ENCODE measurements at regions not wholly inside any gene's neighbourhood (a gene's known extent, or its start where the extent isn't known, plus 50 kb on each side); places are given as distances from the start of the nearest gene placed in this dataset.
A peak's percentile ranks its signal among the peaks of the same experiment; 100 is the strongest.
"Not testable (repeated sequence)": the region's sequence is repeated elsewhere in the genome, so short reads cannot be mapped to it uniquely, and the experiment has no call there.

GRCh38 chr17:30697619-30698460, 126.7 kb downstream of the CRLF3 start:
- TF ChIP-seq, protein P1, sequence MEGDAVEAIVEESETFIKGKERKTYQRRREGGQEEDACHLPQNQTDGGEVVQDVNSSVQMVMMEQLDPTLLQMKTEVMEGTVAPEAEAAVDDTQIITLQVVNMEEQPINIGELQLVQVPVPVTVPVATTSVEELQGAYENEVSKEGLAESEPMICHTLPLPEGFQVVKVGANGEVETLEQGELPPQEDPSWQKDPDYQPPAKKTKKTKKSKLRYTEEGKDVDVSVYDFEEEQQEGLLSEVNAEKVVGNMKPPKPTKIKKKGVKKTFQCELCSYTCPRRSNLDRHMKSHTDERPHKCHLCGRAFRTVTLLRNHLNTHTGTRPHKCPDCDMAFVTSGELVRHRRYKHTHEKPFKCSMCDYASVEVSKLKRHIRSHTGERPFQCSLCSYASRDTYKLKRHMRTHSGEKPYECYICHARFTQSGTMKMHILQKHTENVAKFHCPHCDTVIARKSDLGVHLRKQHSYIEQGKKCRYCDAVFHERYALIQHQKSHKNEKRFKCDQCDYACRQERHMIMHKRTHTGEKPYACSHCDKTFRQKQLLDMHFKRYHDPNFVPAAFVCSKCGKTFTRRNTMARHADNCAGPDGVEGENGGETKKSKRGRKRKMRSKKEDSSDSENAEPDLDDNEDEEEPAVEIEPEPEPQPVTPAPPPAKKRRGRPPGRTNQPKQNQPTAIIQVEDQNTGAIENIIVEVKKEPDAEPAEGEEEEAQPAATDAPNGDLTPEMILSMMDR (IDR thresholded peaks at IDR 0.05) = peak in 5 of 7 experiments; percentile 64 to 99 (median 92)
- peak; percentile 83 to 90 for DNase-seq
- peaks cover 5 to 24% (median 14%) of the 10 kb centered on the region in 4 donors for H3K4me1 ChIP-seq
- H3K9me3 ChIP-seq; H3K27ac ChIP-seq; intact Hi-C loops (cut with DNase I; ENCODE audit: low total_unique reads); H3K36me3 ChIP-seq: not testable (repeated sequence)
- WGBS, 5 donors = 3 to 9% (median 6%) methylated on average over 25 to 32 of the region's 32 CpGs
- H3K4me3 ChIP-seq = peak overlapping the region; percentile 35 to 45 (median 39)
- peaks cover 0 to 43% (median 3%) of the 10 kb centered on the region in 3 donors for H3K27me3 ChIP-seq

GRCh38 chr17:30696234-30696633, 128.3 kb downstream of the CRLF3 start:
- H3K4me1 ChIP-seq = peaks cover 5 to 24% (median 14%) of the 10 kb centered on the region in 4 donors
- no peaks in the 10 kb centered on the region for H3K36me3 ChIP-seq
- no peaks in the 10 kb centered on the region for H3K9me3 ChIP-seq
- no peak overlapping the region for H3K4me3 ChIP-seq
- H3K27ac ChIP-seq = no peak overlapping the region
- intact Hi-C loops (cut with DNase I; ENCODE audit: low total_unique reads) = no loop called here
- TF ChIP-seq, protein P1 (IDR thresholded peaks at IDR 0.05) = no peak
- TF ChIP-seq POLR2AphosphoS5 (IDR thresholded peaks at IDR 0.05) (no peak), POLR2A (IDR thresholded peaks at IDR 0.05) (no peak), EP300 (IDR thresholded peaks at IDR 0.05) (no peak)
- no peak for DNase-seq
- peaks cover 0 to 33% (median 2%) of the 10 kb centered on the region in 3 donors for H3K27me3 ChIP-seq
- 92 to 98% (median 96%) methylated on average over 5 of the region's 5 CpGs for WGBS, 5 donors

GRCh38 chr17:30695265-30695811, 129.2 kb downstream of the CRLF3 start:
- DNase-seq; H3K9me3 ChIP-seq; H3K4me3 ChIP-seq; intact Hi-C loops (cut with DNase I; ENCODE audit: low total_unique reads); H3K36me3 ChIP-seq: not testable (repeated sequence)
- H3K4me1 ChIP-seq = peaks cover 5 to 24% (median 14%) of the 10 kb centered on the region in 4 donors
- H3K27me3 ChIP-seq = peaks cover 0 to 29% (median 0%) of the 10 kb centered on the region in 3 donors
- H3K27ac ChIP-seq = peak overlapping the region in 2 of 5 donors; percentile 17 to 32
- WGBS, 5 donors = 29 to 74% (median 45%) methylated on average over 1 of the region's 1 CpG

- H3K27ac ChIP-seq; H3K9me3 ChIP-seq; intact Hi-C loops (cut with DNase I; ENCODE audit: low total_unique reads); H3K4me3 ChIP-seq; H3K36me3 ChIP-seq: not testable (repeated sequence)
- 3 to 15% (median 7%) methylated on average over 13 to 18 of the region's 20 CpGs for WGBS, 5 donors
- peaks cover 5 to 23% (median 14%) of the 10 kb centered on the region in 4 donors for H3K4me1 ChIP-seq
- peaks cover 0 to 21% (median 0%) of the 10 kb centered on the region in 3 donors for H3K27me3 ChIP-seq
- DNase-seq = peak in 1 of 2 donors; percentile 46
Observed at GRCh38 chr17:30693772-30694171, 130.7 kb downstream of the CRLF3 start.

DNA sequence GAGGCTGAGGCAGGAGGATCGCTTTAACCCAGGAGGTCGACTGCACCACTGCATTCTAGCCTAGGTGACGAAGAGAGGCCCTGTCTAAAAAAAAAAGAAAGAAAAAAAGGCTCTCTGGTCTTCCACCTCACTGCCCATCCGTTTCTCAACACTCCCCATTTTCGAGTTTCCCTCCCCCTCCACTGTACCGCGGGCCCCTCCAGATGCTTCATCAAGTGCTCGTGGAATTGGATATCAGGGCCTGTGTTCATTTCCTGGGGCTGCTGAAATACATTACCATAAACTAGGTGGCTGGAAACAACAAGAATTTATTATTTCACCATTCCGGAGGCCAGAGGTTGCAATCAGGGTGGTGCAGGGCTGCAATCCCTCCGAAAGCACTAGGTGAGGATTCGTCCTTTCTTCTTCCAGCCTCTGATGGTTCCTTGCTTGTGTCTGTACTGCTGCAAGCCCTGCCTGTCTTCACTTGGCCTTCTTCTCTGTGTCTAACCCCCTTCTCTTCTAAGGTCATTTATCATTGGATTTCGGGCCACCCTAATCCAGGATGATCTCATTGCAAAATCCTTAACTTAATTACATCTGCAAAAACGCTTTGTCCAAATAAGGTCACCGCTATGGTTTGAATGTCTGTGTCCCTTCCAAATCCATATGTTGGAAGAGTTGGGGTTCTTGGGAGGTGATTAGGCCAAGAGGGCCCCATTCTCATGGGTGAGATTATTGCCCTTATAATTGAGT, 135.1 kb downstream of the CRLF3 start:
- DNase-seq; H3K9me3 ChIP-seq; H3K36me3 ChIP-seq; H3K4me3 ChIP-seq; intact Hi-C loops (cut with DNase I; ENCODE audit: low total_unique reads): not testable (repeated sequence)
- WGBS, 5 donors = 75 to 87% (median 85%) methylated on average over 14 of the region's 14 CpGs
- peaks cover 0 to 33% (median 0%) of the 10 kb centered on the region in 3 donors for H3K27me3 ChIP-seq
- H3K27ac ChIP-seq = peak overlapping the region in 1 of 5 donors; percentile 9
- peaks cover 0 to 10% (median 4%) of the 10 kb centered on the region in 4 donors for H3K4me1 ChIP-seq

DNA sequence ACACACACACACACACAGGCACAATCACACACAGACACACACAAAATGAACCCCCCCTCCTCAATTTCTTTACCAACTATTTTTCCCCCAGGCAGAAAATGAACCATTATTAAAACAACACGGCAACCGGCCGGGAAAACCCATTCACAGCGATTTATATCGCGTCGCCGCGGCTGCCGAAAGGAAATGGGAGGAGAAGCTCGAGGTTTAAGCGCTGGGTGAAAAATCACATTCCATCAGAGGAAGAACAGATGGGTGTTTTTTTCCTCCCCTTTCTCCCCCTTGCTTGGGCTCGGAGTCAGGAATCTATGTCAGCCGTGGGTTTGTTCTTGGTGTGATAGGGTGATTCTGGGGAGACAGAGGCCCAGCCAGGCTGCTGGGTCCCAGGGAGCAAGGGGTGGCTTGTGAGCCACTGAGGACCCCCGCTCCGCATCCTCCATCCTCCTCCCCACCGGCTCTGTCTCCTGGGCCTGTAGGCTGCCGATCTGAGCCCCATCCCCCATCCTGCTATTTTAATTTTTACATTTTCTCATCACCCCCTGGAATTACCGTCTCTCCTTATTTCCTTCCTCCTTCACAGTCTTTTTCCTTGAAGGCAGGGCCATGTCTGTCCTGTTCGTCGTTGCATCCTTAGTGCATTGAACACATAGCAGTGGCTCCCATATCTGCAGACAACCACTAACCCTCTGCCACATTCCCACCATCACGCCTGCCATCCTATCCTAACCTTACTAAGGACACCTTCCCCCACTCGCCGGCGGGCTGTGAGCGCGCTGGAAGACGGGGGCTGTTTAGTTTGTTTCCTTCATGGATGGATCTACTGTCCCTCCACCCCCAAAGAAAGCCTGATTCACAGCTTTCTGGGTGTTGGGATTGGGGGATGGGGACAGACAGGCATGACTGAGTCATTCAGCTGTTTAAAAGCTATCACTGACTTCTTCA, 137.7 kb downstream of the CRLF3 start:
- H3K27me3 ChIP-seq = peaks cover 0 to 18% (median 0%) of the 10 kb centered on the region in 3 donors
- H3K9me3 ChIP-seq; H3K27ac ChIP-seq; H3K36me3 ChIP-seq; intact Hi-C loops (cut with DNase I; ENCODE audit: low total_unique reads); H3K4me3 ChIP-seq; H3K4me1 ChIP-seq: not testable (repeated sequence)
- peak in 1 of 2 donors; percentile 46 for DNase-seq
- 32 to 40% (median 38%) methylated on average over 23 to 28 of the region's 28 CpGs for WGBS, 5 donors

GRCh38 chr17:30682280-30682679, 142.2 kb downstream of the CRLF3 start:
- H3K27ac ChIP-seq; intact Hi-C loops (cut with DNase I; ENCODE audit: low total_unique reads); H3K9me3 ChIP-seq; H3K4me3 ChIP-seq; H3K4me1 ChIP-seq; H3K36me3 ChIP-seq; DNase-seq: not testable (repeated sequence)
- WGBS, 5 donors = 89 to 98% (median 92%) methylated on average over 4 of the region's 4 CpGs
- peaks cover 0 to 18% (median 0%) of the 10 kb centered on the region in 3 donors for H3K27me3 ChIP-seq

GRCh38 chr17:30680681-30681080, 143.8 kb downstream of the CRLF3 start:
- WGBS, 5 donors = 53 to 77% (median 66%) methylated on average over 4 to 5 of the region's 5 CpGs
- peaks cover 0 to 15% (median 12%) of the 10 kb centered on the region in 4 donors for H3K9me3 ChIP-seq
- peaks cover 0 to 12% (median 0%) of the 10 kb centered on the region in 3 donors for H3K27me3 ChIP-seq
- H3K27ac ChIP-seq; H3K36me3 ChIP-seq; H3K4me1 ChIP-seq; DNase-seq; H3K4me3 ChIP-seq; intact Hi-C loops (cut with DNase I; ENCODE audit: low total_unique reads): not testable (repeated sequence)

All from stomach (tissue), 8 donors.